Ishikawa (cell line): ENCODE measurements at regions not wholly inside any gene's neighbourhood (a gene's known extent, or its start where the extent isn't known, plus 50 kb on each side); places are given as distances from the start of the nearest gene placed in this dataset.

Source experiments
- CEBPB ChIP-seq: IDR thresholded peaks from 2 replicates; pipeline ENCODE4 v1.6.1; 2012
- CREB1 ChIP-seq: IDR thresholded peaks from 2 replicates; pipeline ENCODE4 v1.6.1; 2012; ENCODE audit warnings: low read depth
- EGR1 ChIP-seq: IDR thresholded peaks from 2 replicates; pipeline ENCODE4 v1.6.1; 2012
- EP300 ChIP-seq: IDR thresholded peaks from 2 replicates; pipeline ENCODE4 v1.6.1; 2012; ENCODE audit warnings: borderline replicate concordance
- FOXM1 ChIP-seq: IDR thresholded peaks from 2 replicates; pipeline ENCODE4 v1.6.1; 2012; ENCODE audit warnings: low read depth, borderline replicate concordance
- NFIC ChIP-seq: IDR thresholded peaks from 2 replicates; pipeline ENCODE4 v1.6.1; 2012
- RAD21 ChIP-seq: IDR thresholded peaks from 2 replicates; pipeline ENCODE4 v1.6.1; 2012; ENCODE audit warnings: low read depth
- REST ChIP-seq: IDR thresholded peaks from 2 replicates; pipeline ENCODE4 v1.6.1; 2012; ENCODE audit warnings: low read depth, mild to moderate bottlenecking
- TAF1 ChIP-seq: IDR thresholded peaks from 2 replicates; pipeline ENCODE4 v1.6.1; 2012; ENCODE audit warnings: low read depth, mild to moderate bottlenecking
- TCF12 ChIP-seq: IDR thresholded peaks from 2 replicates; pipeline ENCODE4 v1.6.1; 2012; ENCODE audit warnings: low read depth
- TEAD4 ChIP-seq: IDR thresholded peaks from 2 replicates; pipeline ENCODE4 v1.6.1; 2012
- YY1 ChIP-seq: IDR thresholded peaks from 2 replicates; pipeline ENCODE4 v1.6.1; 2012; ENCODE audit warnings: low read depth
- ZBTB7A ChIP-seq: IDR thresholded peaks from 2 replicates; pipeline ENCODE4 v1.6.1; 2012; ENCODE audit warnings: low read depth
- TF ChIP-seq, protein P1 (sequence below): IDR thresholded peaks from 2 replicates; pipeline ENCODE4 v1.6.1; 2012
- TF ChIP-seq, protein P2 (sequence below): IDR thresholded peaks from 2 replicates; pipeline ENCODE4 v1.6.1; 2012

GRCh38 chr11:98798333-98798732 is 222.4 kb upstream of the CNTN5 start:
- TF ChIP-seq TAF1, result no peak

DNA sequence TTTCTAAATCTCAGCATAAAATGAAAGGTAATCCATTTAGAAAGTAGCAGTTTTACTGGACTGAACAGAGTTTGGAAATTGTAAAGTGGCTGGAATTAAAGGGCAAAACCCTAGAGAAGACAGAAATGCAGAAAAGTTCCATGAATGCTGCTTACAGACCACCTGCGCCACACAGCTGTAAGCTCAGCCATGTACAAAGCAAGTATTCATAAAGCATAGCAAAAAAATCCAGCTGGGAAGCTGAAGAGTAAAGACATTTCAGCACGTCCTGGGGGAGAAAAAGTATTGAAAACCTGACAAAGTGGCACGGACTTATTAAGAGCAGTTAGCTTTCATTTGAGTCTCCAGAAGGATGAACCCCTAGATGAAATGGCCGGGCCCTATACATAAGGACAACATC is 220.1 kb upstream of the CNTN5 start:
- TF ChIP-seq TAF1 (no peak), ZBTB7A (no peak), NFIC (no peak), EP300 (no peak), REST (no peak), RAD21 (no peak), EGR1 (no peak), TEAD4 (no peak), CEBPB (no peak), TCF12 (no peak), YY1 (no peak), CREB1 (no peak), FOXM1 (no peak)
- TF ChIP-seq, protein P1, sequence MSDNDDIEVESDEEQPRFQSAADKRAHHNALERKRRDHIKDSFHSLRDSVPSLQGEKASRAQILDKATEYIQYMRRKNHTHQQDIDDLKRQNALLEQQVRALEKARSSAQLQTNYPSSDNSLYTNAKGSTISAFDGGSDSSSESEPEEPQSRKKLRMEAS, result no peak
- TF ChIP-seq, protein P2, sequence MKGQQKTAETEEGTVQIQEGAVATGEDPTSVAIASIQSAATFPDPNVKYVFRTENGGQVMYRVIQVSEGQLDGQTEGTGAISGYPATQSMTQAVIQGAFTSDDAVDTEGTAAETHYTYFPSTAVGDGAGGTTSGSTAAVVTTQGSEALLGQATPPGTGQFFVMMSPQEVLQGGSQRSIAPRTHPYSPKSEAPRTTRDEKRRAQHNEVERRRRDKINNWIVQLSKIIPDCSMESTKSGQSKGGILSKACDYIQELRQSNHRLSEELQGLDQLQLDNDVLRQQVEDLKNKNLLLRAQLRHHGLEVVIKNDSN, result no peak

DNA sequence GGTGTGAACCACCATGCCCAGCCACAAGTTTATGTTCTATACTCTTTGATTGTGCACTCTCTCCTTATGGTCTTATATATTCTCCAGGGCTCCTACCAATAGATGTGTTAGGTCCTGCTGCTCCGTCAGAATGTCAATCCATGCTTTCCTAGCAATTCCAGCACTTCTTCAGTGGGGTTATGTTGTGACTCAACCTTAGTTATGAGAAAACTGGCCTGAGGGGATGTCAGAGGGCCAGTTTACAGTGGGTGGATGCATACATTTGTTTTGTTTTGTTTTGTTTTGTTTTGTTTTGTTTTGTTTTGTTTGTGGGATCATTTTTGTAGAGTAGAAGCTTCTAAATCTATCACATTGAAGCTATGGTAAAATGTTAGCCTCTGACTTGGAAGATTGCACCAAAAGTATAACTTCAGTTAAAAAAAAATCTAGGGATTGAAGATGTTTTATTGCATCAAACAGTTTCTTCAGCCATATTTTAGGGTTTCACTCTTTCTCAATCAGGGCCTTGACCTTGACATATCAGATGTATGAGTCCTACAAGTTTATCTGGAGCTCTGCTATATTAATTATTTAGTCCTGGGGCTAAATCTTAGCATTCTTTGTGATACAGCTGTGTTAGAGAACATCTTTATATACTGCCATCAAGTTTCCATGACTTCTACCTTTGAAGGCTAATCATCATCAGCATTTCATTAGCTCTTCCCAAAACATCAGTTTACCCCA is 191.6 kb upstream of the CNTN5 start:
- TF ChIP-seq, protein P2, result no peak
- no peak for TF ChIP-seq YY1

DNA sequence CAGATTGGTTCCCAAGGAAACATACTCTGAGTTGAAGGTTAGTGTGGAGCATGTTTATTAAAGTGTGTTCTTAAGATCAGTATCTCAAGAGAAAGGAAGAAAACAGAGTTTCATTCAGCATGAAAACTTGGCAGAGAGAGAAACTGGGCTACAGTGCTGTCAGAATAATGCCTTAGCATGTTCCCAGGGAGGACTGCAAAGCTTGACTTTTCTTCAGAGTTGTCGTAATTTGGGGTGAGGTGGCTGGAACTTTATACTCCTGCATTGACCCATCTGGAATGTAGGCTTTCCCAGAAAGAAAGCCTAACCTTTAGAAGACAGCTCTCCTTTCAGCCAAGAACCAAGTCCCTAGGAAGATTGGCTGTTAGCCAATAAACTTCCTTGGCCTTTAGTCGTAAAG is 190.8 kb upstream of the CNTN5 start:
- no peak for TF ChIP-seq YY1
- no peak for TF ChIP-seq CEBPB
- no peak for TF ChIP-seq NFIC
- TF ChIP-seq EGR1, result no peak
- TF ChIP-seq, protein P2, result no peak
- TF ChIP-seq, protein P1, result no peak
- no peak for TF ChIP-seq CREB1
- TF ChIP-seq REST, result no peak
- TF ChIP-seq TEAD4, result no peak
- no peak for TF ChIP-seq ZBTB7A
- no peak for TF ChIP-seq FOXM1

GRCh38 chr11:98834776-98835175 is 186.0 kb upstream of the CNTN5 start:
- TF ChIP-seq YY1 (no peak), EGR1 (no peak), ZBTB7A (no peak), CEBPB (no peak), TCF12 (no peak), EP300 (no peak), CREB1 (no peak), FOXM1 (no peak), RAD21 (no peak), REST (no peak)
- TF ChIP-seq, protein P2, result no peak
